HepG2 (cell line): ENCODE measurements at regions not wholly inside any gene's neighbourhood (a gene's known extent, or its start where the extent isn't known, plus 50 kb on each side); places are given as distances from the start of the nearest gene placed in this dataset.

Source experiments
- EHMT2 ChIP-seq: fragments of 200-600 bp; sonication (generic); IDR thresholded peaks from 2 replicates; pipeline ENCODE4 v1.7.0; 2017; ENCODE audit warnings: antibody characterized with exemption, low read depth, low read length, borderline replicate concordance
- HDAC2 ChIP-seq: sonication (generic); formaldehyde crosslinking; IDR thresholded peaks from 2 replicates; pipeline ENCODE4 v1.4.0; 2020; ENCODE audit warnings: missing genetic modification reagents
- HMG20B ChIP-seq: conservative IDR thresholded peaks from 2 replicates; pipeline ENCODE4 v1.6.1; 2016; ENCODE audit warnings: missing genetic modification reagents, missing compliant biosample characterization
- HOXA5 ChIP-seq: sonication (generic); formaldehyde crosslinking; IDR thresholded peaks from 2 replicates; pipeline ENCODE4 v1.4.0; 2020; ENCODE audit warnings: missing genetic modification reagents
- MXD4 ChIP-seq: IDR thresholded peaks from 2 replicates; pipeline ENCODE4 v1.6.1; 2016; ENCODE audit warnings: mild to moderate bottlenecking, missing biosample characterization, missing genetic modification reagents
- NFE2L1 ChIP-seq: sonication (generic); formaldehyde crosslinking; IDR thresholded peaks from 2 replicates; pipeline ENCODE4 v1.4.0; 2020; ENCODE audit warnings: missing genetic modification reagents, mild to moderate bottlenecking, borderline replicate concordance
- NFYC ChIP-seq: IDR thresholded peaks from 2 replicates; pipeline ENCODE4 v1.6.1; 2016; ENCODE audit warnings: missing genetic modification reagents, missing compliant biosample characterization
- SALL1 ChIP-seq: sonication (generic); formaldehyde crosslinking; IDR thresholded peaks from 2 replicates; pipeline ENCODE4 v1.8.0; 2022; ENCODE audit warnings: mild to moderate bottlenecking, missing genetic modification reagents
- U2AF1 ChIP-seq: fragments of 200-400 bp; formaldehyde crosslinking; optimal IDR thresholded peaks from 2 replicates; pipeline ENCODE3; 2017; ENCODE audit warnings: mild to moderate bottlenecking, low read depth, low read length
- U2AF2 ChIP-seq: fragments of 200-400 bp; formaldehyde crosslinking; IDR thresholded peaks from 2 replicates; pipeline ENCODE4 v1.6.1; 2017; ENCODE audit warnings: low read depth, mild to moderate bottlenecking, low read length
- YEATS4 ChIP-seq: sonication (generic); formaldehyde crosslinking; IDR thresholded peaks from 2 replicates; pipeline ENCODE4 v1.4.0; 2020; ENCODE audit warnings: missing genetic modification reagents, borderline replicate concordance
- ZNF12 ChIP-seq: sonication (generic); formaldehyde crosslinking; IDR thresholded peaks from 2 replicates; pipeline ENCODE4 v1.5.0; 2020; ENCODE audit warnings: missing genetic modification reagents
- ZNF264 ChIP-seq: sonication (generic); formaldehyde crosslinking; IDR thresholded peaks from 2 replicates; pipeline ENCODE4 v1.4.0; 2020; ENCODE audit warnings: missing genetic modification reagents
- ZNF282 ChIP-seq: fragments of 450-650 bp; IDR thresholded peaks from 2 replicates; pipeline ENCODE4 v1.6.1; 2018; ENCODE audit not compliant: partially characterized antibody
- ZNF292 ChIP-seq: sonication (generic); formaldehyde crosslinking; IDR thresholded peaks from 2 replicates; pipeline ENCODE4 v1.8.1; 2022; ENCODE audit warnings: mild to moderate bottlenecking, low read depth, missing genetic modification reagents, borderline replicate concordance
- ZNF546 ChIP-seq: sonication (generic); formaldehyde crosslinking; conservative IDR thresholded peaks from 2 replicates; pipeline ENCODE4 v1.8.1; 2023; ENCODE audit warnings: mild to moderate bottlenecking, missing genetic modification reagents
- ZNF670 ChIP-seq: sonication (generic); formaldehyde crosslinking; IDR thresholded peaks from 2 replicates; pipeline ENCODE4 v1.8.0; 2022; ENCODE audit warnings: mild to moderate bottlenecking, missing genetic modification reagents, borderline replicate concordance
- TF ChIP-seq, protein P1 (sequence below): sonication (generic); formaldehyde crosslinking; IDR thresholded peaks from 2 replicates; pipeline ENCODE4 v1.5.0; 2020; ENCODE audit warnings: missing genetic modification reagents
- TF ChIP-seq, protein P2 (sequence below): sonication (generic); formaldehyde crosslinking; IDR thresholded peaks from 2 replicates; pipeline ENCODE4 v1.8.0; 2022; ENCODE audit warnings: mild to moderate bottlenecking, missing genetic modification reagents; ENCODE audit not compliant: insufficient replicate concordance
- TF ChIP-seq, protein P3 (sequence below): sonication (generic); formaldehyde crosslinking; IDR thresholded peaks from 2 replicates; pipeline ENCODE4 v1.5.1; 2020; ENCODE audit warnings: missing genetic modification reagents, mild to moderate bottlenecking, borderline replicate concordance
- TF ChIP-seq, protein P4 (sequence below): sonication (generic); formaldehyde crosslinking; IDR thresholded peaks from 2 replicates; pipeline ENCODE4 v1.5.1; 2020; ENCODE audit warnings: missing genetic modification reagents, mild to moderate bottlenecking, borderline replicate concordance

DNA sequence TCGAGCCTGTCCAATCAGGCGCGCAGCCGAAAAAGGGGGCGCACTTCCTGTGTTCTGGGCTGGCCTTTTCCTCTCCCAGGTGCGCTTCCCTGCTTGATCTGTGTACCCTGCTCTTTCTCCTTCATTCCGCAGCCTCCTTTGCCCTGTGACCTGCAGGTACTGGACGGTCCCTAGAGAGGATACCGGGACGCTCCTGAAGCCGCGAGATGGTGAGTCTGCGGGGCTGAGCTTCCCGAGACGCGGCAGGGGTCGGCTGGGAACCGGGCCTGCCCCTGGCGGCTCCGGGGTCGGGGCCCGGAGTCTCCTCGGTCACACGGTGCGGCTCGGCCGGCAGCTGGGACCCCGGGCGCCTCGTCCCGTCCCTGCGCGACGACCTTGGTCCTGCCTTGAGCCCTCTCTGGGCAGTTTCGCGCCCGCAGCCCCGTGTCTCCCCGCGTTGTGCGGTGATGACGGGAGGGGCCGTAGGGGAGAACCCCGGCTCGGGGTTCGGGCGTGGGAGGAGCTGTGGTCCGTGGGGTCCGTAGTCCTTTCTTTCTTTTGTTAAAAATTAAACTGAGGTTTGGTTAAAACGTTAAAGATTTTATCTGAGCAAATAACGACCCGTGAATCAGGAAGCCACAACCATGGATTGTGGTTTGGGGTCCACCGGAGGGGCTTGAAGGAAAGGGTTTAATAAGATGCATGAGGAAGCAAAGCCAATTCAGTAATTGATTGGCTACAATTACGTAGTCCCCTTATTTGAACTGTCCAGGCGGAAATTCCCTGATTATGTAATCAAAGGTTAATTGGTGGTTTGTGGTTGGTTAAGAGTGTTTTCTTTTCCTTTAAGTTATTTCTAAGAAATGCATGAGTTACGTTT is 172.8 kb upstream of the ZNF267 start (continued):
- peak; percentile 15 for TF ChIP-seq HDAC2 (CRISPR knock-in tag)
- peak; percentile 46; the same call in 1 of the 2 replicates for TF ChIP-seq ZNF12 (CRISPR knock-in tag)
- TF ChIP-seq ZNF292 (CRISPR knock-in tag), result 0 out of 2 replicates have a peak, but pooled peaks have one; percentile 71
- no peak for TF ChIP-seq EHMT2
- peak; percentile 92; the same call in 1 of the 2 replicates for TF ChIP-seq YEATS4 (CRISPR knock-in tag)
- TF ChIP-seq, protein P1, sequence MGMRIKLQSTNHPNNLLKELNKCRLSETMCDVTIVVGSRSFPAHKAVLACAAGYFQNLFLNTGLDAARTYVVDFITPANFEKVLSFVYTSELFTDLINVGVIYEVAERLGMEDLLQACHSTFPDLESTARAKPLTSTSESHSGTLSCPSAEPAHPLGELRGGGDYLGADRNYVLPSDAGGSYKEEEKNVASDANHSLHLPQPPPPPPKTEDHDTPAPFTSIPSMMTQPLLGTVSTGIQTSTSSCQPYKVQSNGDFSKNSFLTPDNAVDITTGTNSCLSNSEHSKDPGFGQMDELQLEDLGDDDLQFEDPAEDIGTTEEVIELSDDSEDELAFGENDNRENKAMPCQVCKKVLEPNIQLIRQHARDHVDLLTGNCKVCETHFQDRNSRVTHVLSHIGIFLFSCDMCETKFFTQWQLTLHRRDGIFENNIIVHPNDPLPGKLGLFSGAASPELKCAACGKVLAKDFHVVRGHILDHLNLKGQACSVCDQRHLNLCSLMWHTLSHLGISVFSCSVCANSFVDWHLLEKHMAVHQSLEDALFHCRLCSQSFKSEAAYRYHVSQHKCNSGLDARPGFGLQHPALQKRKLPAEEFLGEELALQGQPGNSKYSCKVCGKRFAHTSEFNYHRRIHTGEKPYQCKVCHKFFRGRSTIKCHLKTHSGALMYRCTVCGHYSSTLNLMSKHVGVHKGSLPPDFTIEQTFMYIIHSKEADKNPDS, result no peak
- TF ChIP-seq, protein P2, sequence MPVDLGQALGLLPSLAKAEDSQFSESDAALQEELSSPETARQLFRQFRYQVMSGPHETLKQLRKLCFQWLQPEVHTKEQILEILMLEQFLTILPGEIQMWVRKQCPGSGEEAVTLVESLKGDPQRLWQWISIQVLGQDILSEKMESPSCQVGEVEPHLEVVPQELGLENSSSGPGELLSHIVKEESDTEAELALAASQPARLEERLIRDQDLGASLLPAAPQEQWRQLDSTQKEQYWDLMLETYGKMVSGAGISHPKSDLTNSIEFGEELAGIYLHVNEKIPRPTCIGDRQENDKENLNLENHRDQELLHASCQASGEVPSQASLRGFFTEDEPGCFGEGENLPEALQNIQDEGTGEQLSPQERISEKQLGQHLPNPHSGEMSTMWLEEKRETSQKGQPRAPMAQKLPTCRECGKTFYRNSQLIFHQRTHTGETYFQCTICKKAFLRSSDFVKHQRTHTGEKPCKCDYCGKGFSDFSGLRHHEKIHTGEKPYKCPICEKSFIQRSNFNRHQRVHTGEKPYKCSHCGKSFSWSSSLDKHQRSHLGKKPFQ (CRISPR knock-in tag), result no peak
- TF ChIP-seq MXD4 (CRISPR knock-in tag), result peak; percentile 78; the same call in 1 of the 2 replicates
- 0 out of 2 replicates have a peak, but pooled peaks have one; percentile 22 for TF ChIP-seq HOXA5 (CRISPR knock-in tag)
- peak; percentile 95; the same call in 1 of the 2 replicates for TF ChIP-seq ZNF670 (CRISPR knock-in tag)
- TF ChIP-seq, protein P3, sequence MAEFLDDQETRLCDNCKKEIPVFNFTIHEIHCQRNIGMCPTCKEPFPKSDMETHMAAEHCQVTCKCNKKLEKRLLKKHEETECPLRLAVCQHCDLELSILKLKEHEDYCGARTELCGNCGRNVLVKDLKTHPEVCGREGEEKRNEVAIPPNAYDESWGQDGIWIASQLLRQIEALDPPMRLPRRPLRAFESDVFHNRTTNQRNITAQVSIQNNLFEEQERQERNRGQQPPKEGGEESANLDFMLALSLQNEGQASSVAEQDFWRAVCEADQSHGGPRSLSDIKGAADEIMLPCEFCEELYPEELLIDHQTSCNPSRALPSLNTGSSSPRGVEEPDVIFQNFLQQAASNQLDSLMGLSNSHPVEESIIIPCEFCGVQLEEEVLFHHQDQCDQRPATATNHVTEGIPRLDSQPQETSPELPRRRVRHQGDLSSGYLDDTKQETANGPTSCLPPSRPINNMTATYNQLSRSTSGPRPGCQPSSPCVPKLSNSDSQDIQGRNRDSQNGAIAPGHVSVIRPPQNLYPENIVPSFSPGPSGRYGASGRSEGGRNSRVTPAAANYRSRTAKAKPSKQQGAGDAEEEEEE (CRISPR knock-in tag), result 0 out of 2 replicates have a peak, but pooled peaks have one; percentile 78
- TF ChIP-seq SALL1, result peak; percentile 90
- peak; percentile 57; the same call in 1 of the 2 replicates for TF ChIP-seq HMG20B (CRISPR knock-in tag)
- peak; percentile 94 for TF ChIP-seq NFYC (CRISPR knock-in tag)
- peak; percentile 92 for TF ChIP-seq U2AF1
- TF ChIP-seq, protein P4, sequence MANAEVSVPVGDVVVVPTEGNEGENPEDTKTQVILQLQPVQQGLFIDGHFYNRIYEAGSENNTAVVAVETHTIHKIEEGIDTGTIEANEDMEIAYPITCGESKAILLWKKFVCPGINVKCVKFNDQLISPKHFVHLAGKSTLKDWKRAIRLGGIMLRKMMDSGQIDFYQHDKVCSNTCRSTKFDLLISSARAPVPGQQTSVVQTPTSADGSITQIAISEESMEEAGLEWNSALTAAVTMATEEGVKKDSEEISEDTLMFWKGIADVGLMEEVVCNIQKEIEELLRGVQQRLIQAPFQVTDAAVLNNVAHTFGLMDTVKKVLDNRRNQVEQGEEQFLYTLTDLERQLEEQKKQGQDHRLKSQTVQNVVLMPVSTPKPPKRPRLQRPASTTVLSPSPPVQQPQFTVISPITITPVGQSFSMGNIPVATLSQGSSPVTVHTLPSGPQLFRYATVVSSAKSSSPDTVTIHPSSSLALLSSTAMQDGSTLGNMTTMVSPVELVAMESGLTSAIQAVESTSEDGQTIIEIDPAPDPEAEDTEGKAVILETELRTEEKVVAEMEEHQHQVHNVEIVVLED (CRISPR knock-in tag), result peak; percentile 55; the same call in 1 of the 2 replicates
- peak; percentile 92 for TF ChIP-seq ZNF546 (CRISPR knock-in tag)
- peak; percentile 61; the same call in 1 of the 2 replicates for TF ChIP-seq NFE2L1 (CRISPR knock-in tag)
- no peak for TF ChIP-seq U2AF2
- no peak for TF ChIP-seq ZNF282
- peak; percentile 56; the same call in 1 of the 2 replicates for TF ChIP-seq ZNF264 (CRISPR knock-in tag)
